CD14-positive monocyte (primary cell): ENCODE measurements at regions not wholly inside any gene's neighbourhood (a gene's known extent, or its start where the extent isn't known, plus 50 kb on each side); places are given as distances from the start of the nearest gene placed in this dataset.

Experiments used
- DNase-seq, 3 donors: peaks; one replicate each; pipeline ENCODE4 v3.0.0-alpha.2; 2011 to 2022
- H2AFZ ChIP-seq: 2 replicates; pipeline ENCODE4 v1.6.0; 2012; ENCODE audit warnings: mild to moderate bottlenecking, low read depth, low read length, inconsistent platforms; ENCODE audit not compliant: insufficient read depth, poor library complexity, severe bottlenecking
- H3K27ac ChIP-seq, 2 donors: 1 replicate in 1 of 2; 2 replicates in 1 of 2; pipeline ENCODE4 v1.5.1; 2012 to 2013; ENCODE audit warnings: low read length in 2 of 2, control low read depth in 1 of 2, inconsistent platforms in 1 of 2, low read depth in 1 of 2, mild to moderate bottlenecking in 1 of 2
- H3K27me3 ChIP-seq, 2 donors: one replicate each; pipeline versions ENCODE4 v1.6.0 to v1.6.1; 2011 to 2013; ENCODE audit warnings: low read length in 2 of 2; ENCODE audit not compliant: control insufficient read depth in 2 of 2, insufficient read depth in 2 of 2
- H3K36me3 ChIP-seq, 2 donors: replicated peaks in 1 of 2; 1 replicate in 1 of 2; 2 replicates in 1 of 2; pipeline versions ENCODE4 v1.5.1 to v1.6.1; 2012 to 2013; ENCODE audit warnings: low read length in 2 of 2, control low read depth in 1 of 2, inconsistent platforms in 1 of 2, mild to moderate bottlenecking in 1 of 2; ENCODE audit not compliant: insufficient read depth in 2 of 2, control insufficient read depth in 1 of 2
- H3K4me1 ChIP-seq, 2 donors: 1 replicate in 1 of 2; 2 replicates in 1 of 2; pipeline versions ENCODE4 v1.5.1 to v1.6.1; 2012 to 2013; ENCODE audit warnings: low read length in 2 of 2, control low read depth in 1 of 2, inconsistent platforms in 1 of 2, mild to moderate bottlenecking in 1 of 2, moderate library complexity in 1 of 2; ENCODE audit not compliant: insufficient read depth in 2 of 2, control insufficient read depth in 1 of 2
- H3K4me2 ChIP-seq: replicated peaks from 2 replicates; pipeline ENCODE3; 2012; ENCODE audit warnings: low read length, moderate library complexity, mild to moderate bottlenecking; ENCODE audit not compliant: poor library complexity, severe bottlenecking; ENCODE audit errors: extremely low read depth
- H3K4me3 ChIP-seq, 3 experiments: fragments of 200-600 bp in 1 of 3; sonication (generic) in 1 of 3; replicated peaks in 1 of 3; 1 replicate in 2 of 3; 2 replicates in 1 of 3; pipeline ENCODE4 v1.5.1; 2011 to 2013; ENCODE audit warnings: low read length in 3 of 3, mild to moderate bottlenecking in 3 of 3, control low read depth in 2 of 3, low read depth in 2 of 3, inconsistent platforms in 1 of 3, moderate library complexity in 1 of 3
- H3K79me2 ChIP-seq: 2 replicates; pipeline ENCODE4 v1.6.0; 2012; ENCODE audit warnings: mild to moderate bottlenecking, control low read depth, inconsistent platforms, low read length, moderate library complexity; ENCODE audit not compliant: insufficient read depth
- H3K9ac ChIP-seq: 2 replicates; pipeline ENCODE4 v1.6.0; 2017; ENCODE audit warnings: low read length, mild to moderate bottlenecking; ENCODE audit not compliant: insufficient read depth, poor library complexity, severe bottlenecking
- H3K9me3 ChIP-seq, 2 donors: replicated peaks in 1 of 2; 1 replicate in 1 of 2; 2 replicates in 1 of 2; pipeline versions ENCODE4 v1.5.1 to v1.6.1; 2012 to 2013; ENCODE audit warnings: low read length in 2 of 2, control low read depth in 1 of 2; ENCODE audit not compliant: control insufficient read depth in 1 of 2, insufficient read depth in 1 of 2
- H4K20me1 ChIP-seq: 2 replicates; pipeline ENCODE4 v1.6.0; 2012; ENCODE audit warnings: mild to moderate bottlenecking, low read length, control low read depth, moderate library complexity; ENCODE audit not compliant: insufficient read depth
- H3K27ac Mint-ChIP-seq, 7 donors: one replicate each; pipeline ENCODE4 v1.8.0; 2020; ENCODE audit warnings: mild to moderate bottlenecking in 7 of 7, mixed read lengths in 7 of 7, moderate library complexity in 6 of 7, inconsistent platforms in 2 of 7
- H3K27me3 Mint-ChIP-seq, 3 donors: one replicate each; pipeline ENCODE4 v1.8.0; 2021 to 2022; ENCODE audit warnings: low read depth in 3 of 3, mild to moderate bottlenecking in 3 of 3, mixed read lengths in 3 of 3, moderate library complexity in 3 of 3, inconsistent platforms in 1 of 3
- H3K36me3 Mint-ChIP-seq, 2 donors: one replicate each; pipeline ENCODE4 v1.8.0; 2020; ENCODE audit warnings: mixed read lengths in 2 of 2, inconsistent platforms in 1 of 2, mild to moderate bottlenecking in 1 of 2
- H3K4me1 Mint-ChIP-seq: one replicate; pipeline ENCODE4 v1.8.0; 2020; ENCODE audit warnings: mild to moderate bottlenecking, mixed read lengths
- H3K4me3 Mint-ChIP-seq, 2 donors: one replicate each; pipeline ENCODE4 v1.8.0; 2020; ENCODE audit warnings: mild to moderate bottlenecking in 2 of 2, mixed read lengths in 2 of 2, moderate library complexity in 1 of 2
- H3K9me3 Mint-ChIP-seq, 7 donors: one replicate each; pipeline ENCODE4 v1.8.0; 2020 to 2022; ENCODE audit warnings: mixed read lengths in 7 of 7, mild to moderate bottlenecking in 6 of 7, moderate library complexity in 6 of 7, inconsistent platforms in 2 of 7
- WGBS: methylation state at CpG from one replicate; pipeline ENCODE4 v1.1.5; 2013; ENCODE audit warnings: missing lambda C conversion rate; ENCODE audit not compliant: insufficient coverage; 5-methylcytosine and 5-hydroxymethylcytosine counted together
- intact Hi-C, 2 donors: fragments of 100-400 bp; cut with micrococcal nuclease; formaldehyde crosslinking; loops; one replicate each; pipeline versions ENCODE4 v1.15.0 to v1.15.1; 2023
- TF ChIP-seq, protein P1 (sequence below): fragments of 200-600 bp; IDR thresholded peaks from one replicate; pipeline ENCODE4 v1.8.0; 2022; ENCODE audit warnings: antibody characterized with exemption, mild to moderate bottlenecking

DNA sequence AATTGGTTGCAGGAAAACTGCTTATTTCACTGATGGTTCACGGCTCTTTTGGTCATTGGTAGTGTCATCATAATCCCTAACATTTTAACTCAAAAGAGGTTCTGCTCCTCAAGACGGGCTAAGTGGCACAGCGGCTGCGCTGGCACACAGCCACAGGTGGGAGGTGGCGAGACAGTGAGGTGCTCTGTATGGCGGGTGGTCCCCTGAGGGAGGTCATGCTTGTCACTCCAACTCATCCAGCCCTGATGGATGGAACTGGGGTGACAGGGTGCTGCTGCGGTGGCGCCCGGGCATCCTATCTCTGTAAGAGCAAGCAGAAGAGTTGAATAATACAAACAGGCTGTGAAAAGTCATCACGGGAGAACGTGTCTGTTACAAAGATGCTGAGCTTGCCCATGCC, 370.2 kb downstream of the SFMBT2 start:
- Mint-ChIP-seq H3K36me3 (peaks cover 0 to 2% of the 10 kb centered on the region in 2 donors), H3K4me3 (no peak overlapping the region), H3K4me1 (peaks cover 54% of the 10 kb centered on the region), H3K27ac (no peak overlapping the region), H3K9me3 (peaks cover 0 to 2% (median 0%) of the 10 kb centered on the region in 7 donors), H3K27me3 (peaks cover 0 to 2% (median 1%) of the 10 kb centered on the region in 3 donors)
- TF ChIP-seq, protein P1, sequence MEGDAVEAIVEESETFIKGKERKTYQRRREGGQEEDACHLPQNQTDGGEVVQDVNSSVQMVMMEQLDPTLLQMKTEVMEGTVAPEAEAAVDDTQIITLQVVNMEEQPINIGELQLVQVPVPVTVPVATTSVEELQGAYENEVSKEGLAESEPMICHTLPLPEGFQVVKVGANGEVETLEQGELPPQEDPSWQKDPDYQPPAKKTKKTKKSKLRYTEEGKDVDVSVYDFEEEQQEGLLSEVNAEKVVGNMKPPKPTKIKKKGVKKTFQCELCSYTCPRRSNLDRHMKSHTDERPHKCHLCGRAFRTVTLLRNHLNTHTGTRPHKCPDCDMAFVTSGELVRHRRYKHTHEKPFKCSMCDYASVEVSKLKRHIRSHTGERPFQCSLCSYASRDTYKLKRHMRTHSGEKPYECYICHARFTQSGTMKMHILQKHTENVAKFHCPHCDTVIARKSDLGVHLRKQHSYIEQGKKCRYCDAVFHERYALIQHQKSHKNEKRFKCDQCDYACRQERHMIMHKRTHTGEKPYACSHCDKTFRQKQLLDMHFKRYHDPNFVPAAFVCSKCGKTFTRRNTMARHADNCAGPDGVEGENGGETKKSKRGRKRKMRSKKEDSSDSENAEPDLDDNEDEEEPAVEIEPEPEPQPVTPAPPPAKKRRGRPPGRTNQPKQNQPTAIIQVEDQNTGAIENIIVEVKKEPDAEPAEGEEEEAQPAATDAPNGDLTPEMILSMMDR, result no peak
- H3K27me3 ChIP-seq, result no peaks in the 10 kb centered on the region
- H4K20me1 ChIP-seq, result no peaks in the 10 kb centered on the region
- H3K9ac ChIP-seq, result no peak overlapping the region
- 93% methylated on average over 9 of the region's 11 CpGs for WGBS
- no peaks in the 10 kb centered on the region for H3K36me3 ChIP-seq
- no peak overlapping the region for H3K4me3 ChIP-seq
- intact Hi-C loops, result no loop called here
- no peak for DNase-seq
- H3K27ac ChIP-seq, result no peak overlapping the region
- peaks cover 26 to 49% of the 10 kb centered on the region in 2 donors for H3K4me1 ChIP-seq
- H3K79me2 ChIP-seq, result no peaks in the 10 kb centered on the region
- no peak overlapping the region for H3K4me2 ChIP-seq
- no peaks in the 10 kb centered on the region for H3K9me3 ChIP-seq
- no peak overlapping the region for H2AFZ ChIP-seq

GRCh38 chr10:7039859-7040258, 371.0 kb downstream of the SFMBT2 start:
- Histone ChIP-seq H3K4me1 (peaks cover 17 to 41% of the 10 kb centered on the region in 2 donors), H3K79me2 (no peaks in the 10 kb centered on the region), H3K27ac (no peak overlapping the region), H3K9ac (no peak overlapping the region), H3K4me3 (no peak overlapping the region), H3K27me3 (no peaks in the 10 kb centered on the region), H4K20me1 (no peaks in the 10 kb centered on the region), H2AFZ (no peak overlapping the region), H3K9me3 (no peaks in the 10 kb centered on the region), H3K36me3 (no peaks in the 10 kb centered on the region), H3K4me2 (no peak overlapping the region)
- TF ChIP-seq, protein P1, result no peak
- H3K27me3 Mint-ChIP-seq, result peaks cover 0 to 2% (median 1%) of the 10 kb centered on the region in 3 donors
- intact Hi-C loops, result no loop called here
- peaks cover 56% of the 10 kb centered on the region for H3K4me1 Mint-ChIP-seq
- H3K4me3 Mint-ChIP-seq, result no peak overlapping the region
- no peak overlapping the region for H3K27ac Mint-ChIP-seq
- no peak for DNase-seq
- no peaks in the 10 kb centered on the region for H3K36me3 Mint-ChIP-seq
- no peaks in the 10 kb centered on the region for H3K9me3 Mint-ChIP-seq
